Endometrial microvascular endothelial cells (primary cell): ENCODE measurements at regions not wholly inside any gene's neighbourhood (a gene's known extent, or its start where the extent isn't known, plus 50 kb on each side); places are given as distances from the start of the nearest gene placed in this dataset.
"Not testable (repeated sequence)": the region's sequence is repeated elsewhere in the genome, so short reads cannot be mapped to it uniquely, and the experiment has no call there.

Source experiments
- in situ Hi-C: cut with HindIII; loops from 2 replicates; pipeline ENCODE4 v1.10.0; 2017; ENCODE audit warnings: low sequenced_read_pairs, low pct_unique_long_range_greater_than_20kb; ENCODE audit errors: inconsistent ontology term

- in situ Hi-C loops: no loop called here
Observed at GRCh38 chr7:116365797-116366196, 133.7 kb upstream of the CAV2 start.

GRCh38 chr7:116367171-116367813, 132.2 kb upstream of the CAV2 start:
- in situ Hi-C loops: no loop called here

- in situ Hi-C loops: no loop called here
Observed at GRCh38 chr7:116368965-116369364, 130.6 kb upstream of the CAV2 start.

GRCh38 chr7:116371536-116371935, 128.0 kb upstream of the CAV2 start:
- in situ Hi-C loops: not testable (repeated sequence)

GRCh38 chr7:116373229-116373628, 126.3 kb upstream of the CAV2 start:
- in situ Hi-C loops: not testable (repeated sequence)

GRCh38 chr7:116377721-116378120, 121.8 kb upstream of the CAV2 start:
- in situ Hi-C loops: no loop called here

- in situ Hi-C loops: no loop called here
Observed at GRCh38 chr7:116380025-116380424, 119.5 kb upstream of the CAV2 start.

- in situ Hi-C loops: no loop called here
Observed at GRCh38 chr7:116382375-116382774, 117.2 kb upstream of the CAV2 start.

- in situ Hi-C loops: no loop called here
Observed at GRCh38 chr7:116384936-116385635, 114.5 kb upstream of the CAV2 start.

- in situ Hi-C loops: no loop called here
Observed at GRCh38 chr7:116386674-116387073, 112.9 kb upstream of the CAV2 start.

- in situ Hi-C loops: no loop called here
Observed at GRCh38 chr7:116390363-116390762, 109.2 kb upstream of the CAV2 start.

GRCh38 chr7:116392806-116393205, 106.7 kb upstream of the CAV2 start:
- in situ Hi-C loops: no loop called here

GRCh38 chr7:116393654-116394053, 105.9 kb upstream of the CAV2 start:
- in situ Hi-C loops: no loop called here

GRCh38 chr7:116394106-116394505, 105.4 kb upstream of the CAV2 start:
- in situ Hi-C loops: no loop called here

GRCh38 chr7:116395141-116395791, 104.3 kb upstream of the CAV2 start:
- in situ Hi-C loops: no loop called here

- in situ Hi-C loops: no loop called here
Observed at GRCh38 chr7:116398672-116399071, 100.9 kb upstream of the CAV2 start.

GRCh38 chr7:116399819-116400218, 99.7 kb upstream of the CAV2 start:
- in situ Hi-C loops: no loop called here

- in situ Hi-C loops: no loop called here
Observed at GRCh38 chr7:116400522-116400921, 99.0 kb upstream of the CAV2 start.

- in situ Hi-C loops: no loop called here
Observed at GRCh38 chr7:116401711-116402110, 97.8 kb upstream of the CAV2 start.

GRCh38 chr7:116403265-116403664, 96.3 kb upstream of the CAV2 start:
- in situ Hi-C loops: no loop called here
